ENCODE measurements at regions not wholly inside any gene's neighbourhood (a gene's known extent, or its start where the extent isn't known, plus 50 kb on each side); places are given as distances from the start of the nearest gene placed in this dataset.
"Not testable (repeated sequence)": the region's sequence is repeated elsewhere in the genome, so short reads cannot be mapped to it uniquely, and the experiment has no call there.

DNA sequence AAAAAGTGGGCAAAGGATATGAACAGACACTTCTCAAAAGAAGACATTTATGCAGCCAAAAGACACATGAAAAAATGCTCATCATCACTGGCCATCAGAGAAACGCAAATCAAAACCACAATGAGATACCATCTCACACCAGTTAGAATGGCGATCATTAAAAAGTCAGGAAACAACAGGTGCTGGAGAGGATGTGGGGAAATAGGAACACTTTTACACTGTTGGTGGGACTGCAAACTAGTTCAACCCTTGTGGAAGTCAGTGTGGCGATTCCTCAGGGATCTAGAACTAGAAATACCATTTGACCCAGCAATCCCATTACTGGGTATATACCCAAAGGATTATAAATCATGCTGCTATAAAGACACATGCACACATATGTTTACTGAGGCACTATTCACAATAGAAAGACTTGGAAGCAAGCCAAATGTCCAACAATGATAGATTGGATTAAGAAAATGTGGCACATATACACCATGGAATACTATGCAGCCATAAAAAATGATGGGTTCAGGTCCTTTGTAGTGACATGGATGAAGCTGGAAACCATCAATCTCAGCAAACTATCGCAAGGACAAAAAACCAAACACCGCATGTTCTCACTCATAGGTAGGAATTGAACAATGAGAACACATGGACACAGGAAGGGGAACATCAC lies 88.9 kb downstream of the RRAGC start:
- TF ChIP-seq, protein P1, sequence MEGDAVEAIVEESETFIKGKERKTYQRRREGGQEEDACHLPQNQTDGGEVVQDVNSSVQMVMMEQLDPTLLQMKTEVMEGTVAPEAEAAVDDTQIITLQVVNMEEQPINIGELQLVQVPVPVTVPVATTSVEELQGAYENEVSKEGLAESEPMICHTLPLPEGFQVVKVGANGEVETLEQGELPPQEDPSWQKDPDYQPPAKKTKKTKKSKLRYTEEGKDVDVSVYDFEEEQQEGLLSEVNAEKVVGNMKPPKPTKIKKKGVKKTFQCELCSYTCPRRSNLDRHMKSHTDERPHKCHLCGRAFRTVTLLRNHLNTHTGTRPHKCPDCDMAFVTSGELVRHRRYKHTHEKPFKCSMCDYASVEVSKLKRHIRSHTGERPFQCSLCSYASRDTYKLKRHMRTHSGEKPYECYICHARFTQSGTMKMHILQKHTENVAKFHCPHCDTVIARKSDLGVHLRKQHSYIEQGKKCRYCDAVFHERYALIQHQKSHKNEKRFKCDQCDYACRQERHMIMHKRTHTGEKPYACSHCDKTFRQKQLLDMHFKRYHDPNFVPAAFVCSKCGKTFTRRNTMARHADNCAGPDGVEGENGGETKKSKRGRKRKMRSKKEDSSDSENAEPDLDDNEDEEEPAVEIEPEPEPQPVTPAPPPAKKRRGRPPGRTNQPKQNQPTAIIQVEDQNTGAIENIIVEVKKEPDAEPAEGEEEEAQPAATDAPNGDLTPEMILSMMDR (IDR thresholded peaks at IDR 0.05) = not testable (repeated sequence)
- not testable (repeated sequence) for TF ChIP-seq POLR2A (IDR thresholded peaks at IDR 0.05)

All from adrenal gland (tissue), 5 donors.